ENCODE measurements at regions not wholly inside any gene's neighbourhood (a gene's known extent, or its start where the extent isn't known, plus 50 kb on each side); places are given as distances from the start of the nearest gene placed in this dataset.

DNA sequence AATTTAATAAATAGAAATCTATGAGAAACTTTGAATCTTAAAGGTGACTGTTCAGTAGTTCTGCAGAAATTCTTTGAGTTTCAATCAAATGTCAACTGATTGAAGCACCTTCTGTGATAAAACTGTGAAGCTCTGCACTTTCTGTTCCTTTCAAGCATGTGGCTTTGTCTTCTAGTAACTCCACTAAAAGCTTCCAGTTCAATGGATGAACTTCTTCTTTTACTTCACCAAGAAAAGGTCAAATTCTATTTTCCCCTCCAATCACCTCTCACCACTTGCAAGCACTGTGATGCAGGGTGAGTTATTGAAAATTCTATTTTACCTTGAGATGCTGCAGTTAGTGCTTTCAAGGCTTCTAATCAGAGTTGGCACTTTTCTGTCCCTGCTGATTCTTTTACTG lies 515.3 kb upstream of the B3GALT2 start:
- DNase-seq (ENCODE audit: low spot score) = no peak
- intact Hi-C loops (cut with DNase I) = no loop called here

DNA sequence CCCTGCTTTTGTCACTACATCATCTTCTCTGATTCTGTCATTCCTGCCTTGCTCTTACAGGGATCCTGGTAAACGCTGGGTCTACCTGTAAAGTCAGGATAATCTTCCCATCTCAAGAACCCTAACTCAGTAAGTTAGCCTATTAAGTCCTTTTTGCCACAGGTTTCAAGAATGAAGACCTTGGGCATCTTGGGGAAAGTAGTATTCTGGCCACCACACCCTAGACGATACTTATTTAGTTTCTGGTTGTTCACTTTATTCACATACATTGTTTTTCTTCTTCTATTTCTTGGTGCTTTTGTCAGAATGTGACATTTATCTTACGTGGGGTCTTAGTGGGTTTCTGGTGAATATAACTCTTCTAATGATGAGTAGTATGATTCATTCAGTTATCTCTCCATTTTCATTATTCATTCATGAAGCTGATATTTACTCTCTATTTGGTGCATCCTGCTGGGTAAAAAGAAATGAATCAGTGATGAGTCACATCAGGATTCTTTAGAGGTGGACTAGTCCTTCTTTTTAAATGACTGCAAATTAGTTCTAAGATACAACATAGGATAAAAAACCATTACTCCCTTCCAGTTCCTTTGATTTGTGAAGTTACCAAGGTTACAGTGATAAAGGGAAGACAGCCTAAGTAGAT lies 514.4 kb upstream of the B3GALT2 start:
- DNase-seq (ENCODE audit: low spot score) = no peak
- intact Hi-C loops (cut with DNase I) = no loop called here

GRCh38 chr1:193699261-193699660 lies 512.8 kb upstream of the B3GALT2 start:
- intact Hi-C loops (cut with DNase I) = no loop called here
- no peak for DNase-seq (ENCODE audit: low spot score)

DNA sequence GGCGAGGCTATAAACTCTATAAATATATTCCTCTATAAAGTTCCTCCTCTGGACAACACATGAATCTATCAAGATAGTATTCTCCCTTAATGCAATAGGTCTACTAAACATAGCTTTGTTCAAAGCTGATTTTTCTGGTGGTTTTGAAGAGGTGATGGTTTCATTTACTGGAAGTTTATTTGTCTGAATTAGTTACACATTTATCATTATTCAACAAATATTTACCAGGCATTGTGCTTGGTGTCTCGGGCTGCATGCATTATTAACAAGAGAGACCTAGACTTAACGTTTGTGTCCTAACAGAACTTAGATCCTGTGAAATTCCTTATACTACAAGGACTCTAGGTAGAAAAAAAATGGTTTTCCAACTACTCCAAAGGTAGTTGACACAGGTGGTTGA lies 511.4 kb upstream of the B3GALT2 start:
- no peak for DNase-seq (ENCODE audit: low spot score)
- intact Hi-C loops (cut with DNase I) = no loop called here

- no peak for DNase-seq (ENCODE audit: low spot score)
- intact Hi-C loops (cut with DNase I) = no loop called here
Observed at GRCh38 chr1:193697115-193697762, 510.8 kb upstream of the B3GALT2 start.

DNA sequence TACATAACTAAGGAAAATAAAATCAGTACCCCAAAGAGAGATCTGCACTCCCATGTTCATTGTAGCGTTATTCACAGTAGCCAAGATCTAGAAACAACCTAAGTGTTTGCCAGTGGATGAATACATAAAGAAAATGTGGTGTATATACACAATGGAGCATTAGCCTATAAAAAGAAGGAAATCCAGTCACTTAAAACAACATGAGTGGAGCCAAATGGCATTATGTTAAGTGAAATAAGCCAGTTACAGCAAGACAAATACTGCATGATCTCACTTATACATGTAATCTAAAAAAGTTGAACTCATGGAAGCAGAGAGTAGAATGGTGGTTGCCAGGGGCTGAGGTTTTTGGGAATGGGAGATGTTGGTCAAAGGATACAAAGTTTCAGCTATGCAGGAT lies 508.3 kb upstream of the B3GALT2 start:
- intact Hi-C loops (cut with DNase I) = no loop called here

DNA sequence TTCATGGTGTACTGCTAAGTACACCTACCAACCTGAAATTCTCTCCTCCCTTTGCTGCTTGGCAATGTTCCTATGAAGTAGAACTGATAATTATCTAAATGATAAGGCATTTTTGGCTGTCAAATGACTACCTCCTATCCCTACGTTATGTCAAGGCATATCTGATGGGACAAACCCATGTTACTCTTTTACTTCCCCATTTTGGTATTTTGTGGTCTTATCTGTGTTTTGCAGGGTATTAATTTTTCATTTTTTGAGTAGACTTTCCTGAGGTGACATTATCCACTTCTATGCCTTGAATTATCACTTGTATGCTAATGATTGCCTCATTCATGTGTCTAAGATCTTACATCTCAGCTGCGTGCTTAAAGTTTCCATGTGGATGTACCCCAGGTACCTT lies 499.6 kb upstream of the B3GALT2 start:
- DNase-seq (ENCODE audit: low spot score) = no peak

More for the DNA sequence above, 508.3 kb upstream of the B3GALT2 start:
- no peak for DNase-seq (ENCODE audit: low spot score)

GRCh38 chr1:193681422-193681821 lies 495.0 kb upstream of the B3GALT2 start:
- no peak for DNase-seq (ENCODE audit: low spot score)
- intact Hi-C loops (cut with DNase I) = no loop called here

More for the DNA sequence above, 499.6 kb upstream of the B3GALT2 start:
- intact Hi-C loops (cut with DNase I) = no loop called here

- intact Hi-C loops (cut with DNase I) = no loop called here
- no peak for DNase-seq (ENCODE audit: low spot score)
Observed at GRCh38 chr1:193680924-193681316, 494.5 kb upstream of the B3GALT2 start.

- no peak for DNase-seq (ENCODE audit: low spot score)
- intact Hi-C loops (cut with DNase I) = no loop called here
Observed at GRCh38 chr1:193680247-193680923, 494.0 kb upstream of the B3GALT2 start.

DNA sequence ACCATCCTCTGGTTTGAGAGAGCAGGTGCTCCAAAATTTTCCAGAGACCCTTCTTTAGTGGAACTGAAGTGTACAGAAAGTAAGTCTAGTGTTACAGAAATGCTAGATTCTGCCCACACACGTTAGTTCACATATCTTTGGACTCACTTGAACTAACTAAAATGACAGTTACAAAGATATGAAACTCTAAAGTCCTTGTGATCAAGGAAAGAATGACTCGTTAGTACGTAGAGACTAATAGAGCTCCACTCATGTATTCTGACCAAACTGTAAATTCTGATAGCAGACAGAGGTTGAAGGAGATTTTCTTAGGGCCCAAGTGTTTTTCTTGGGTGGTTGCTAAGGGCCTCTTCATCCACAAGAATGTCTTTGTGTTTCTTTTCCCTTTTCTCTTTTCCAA lies 491.5 kb upstream of the B3GALT2 start:
- DNase-seq (ENCODE audit: low spot score) = no peak
- intact Hi-C loops (cut with DNase I) = loop anchor here (10.0 kb wide), 1 partner anchor 493 kb away; the partner anchor contains the start of gene B3GALT2

DNA sequence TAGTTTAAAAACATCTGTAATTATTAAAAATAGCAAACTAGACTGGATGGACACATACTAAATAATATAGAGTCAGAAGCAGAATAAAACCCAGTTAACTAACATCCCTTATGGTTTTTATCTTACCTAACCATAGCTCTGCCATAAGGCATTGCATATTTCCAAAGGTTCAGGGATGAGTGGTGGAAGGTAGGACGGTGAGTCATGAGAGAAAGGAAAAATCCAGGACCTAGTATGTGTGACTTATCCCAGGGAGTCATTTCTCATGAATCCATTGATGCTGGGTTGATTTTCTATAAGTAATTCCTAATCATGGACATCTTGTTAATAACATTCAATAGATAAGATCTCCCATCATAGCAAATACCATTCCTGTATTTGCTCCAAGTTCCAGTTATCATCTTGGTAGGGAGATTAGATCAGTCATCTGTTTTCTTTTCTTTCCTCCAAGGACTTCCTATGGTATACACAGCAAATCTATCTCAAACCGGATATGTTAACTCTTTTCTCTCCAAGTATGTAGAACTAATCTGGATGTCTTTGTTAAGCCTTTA lies 490.7 kb upstream of the B3GALT2 start:
- intact Hi-C loops (cut with DNase I) = loop anchor here (10.0 kb wide), 1 partner anchor 492 kb away; the partner anchor contains the start of gene B3GALT2
- DNase-seq (ENCODE audit: low spot score) = no peak

DNA sequence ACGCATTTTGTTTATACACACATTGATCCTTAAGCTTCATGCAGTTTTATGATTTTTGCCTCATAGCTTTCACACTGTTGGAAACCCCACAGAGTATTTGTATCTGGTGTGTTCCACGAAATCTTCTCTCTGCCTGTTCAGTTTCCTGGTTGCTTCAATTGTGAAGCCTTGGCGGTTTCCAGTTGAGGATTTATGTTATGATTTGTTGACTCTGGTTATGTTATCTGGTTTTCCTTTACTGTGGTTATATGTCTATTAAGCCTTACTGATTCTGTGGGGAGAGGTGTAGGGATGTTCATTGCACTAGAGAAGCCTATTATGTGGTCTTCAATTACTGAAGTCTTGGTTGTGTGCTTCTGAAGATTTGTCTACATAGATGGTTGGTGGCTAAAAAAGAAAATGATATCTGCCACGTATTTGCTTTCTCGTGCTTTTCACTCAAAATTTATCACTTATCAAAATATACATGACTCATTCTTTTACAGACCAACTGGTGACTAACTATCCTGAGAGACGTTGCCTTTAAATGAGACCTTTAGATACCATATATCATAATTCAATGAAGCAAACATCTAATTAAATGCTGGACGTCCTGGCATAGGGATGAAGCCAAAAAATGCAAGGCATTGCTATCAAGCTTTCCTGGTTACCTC lies 488.0 kb upstream of the B3GALT2 start:
- intact Hi-C loops (cut with DNase I) = loop anchor here (10.0 kb wide), 1 partner anchor 490 kb away; the partner anchor contains the start of gene B3GALT2

DNA sequence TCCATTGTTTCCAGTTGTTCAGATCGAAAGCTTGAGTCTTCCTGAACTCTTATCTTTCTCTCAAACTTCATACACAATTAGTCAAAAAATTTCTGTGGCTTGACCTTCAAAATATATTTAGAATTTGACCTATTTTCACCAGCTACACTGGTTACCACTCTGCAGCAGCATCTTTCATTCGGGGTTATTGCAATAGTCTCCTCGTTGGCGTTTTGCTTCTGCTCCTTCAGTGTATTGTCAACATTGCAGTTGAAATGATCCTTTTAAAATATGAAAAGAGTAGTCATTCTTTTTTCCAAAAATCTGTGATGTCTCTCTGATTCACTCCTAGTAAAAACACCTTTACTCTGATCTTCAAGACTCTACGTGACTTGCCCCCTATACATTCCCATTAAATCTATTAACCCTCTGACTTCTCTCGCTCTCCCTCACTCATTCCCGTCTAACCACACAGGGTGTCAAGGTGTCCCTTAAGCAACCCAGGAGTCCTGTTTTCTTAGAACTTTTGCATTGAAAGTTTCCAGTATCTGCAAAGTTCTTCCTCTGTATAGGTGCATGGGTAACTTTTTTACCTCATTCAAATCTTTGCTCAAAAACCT lies 480.2 kb upstream of the B3GALT2 start:
- DNase-seq (ENCODE audit: low spot score) = no peak
- intact Hi-C loops (cut with DNase I) = no loop called here

More for the DNA sequence above, 488.0 kb upstream of the B3GALT2 start:
- DNase-seq (ENCODE audit: low spot score) = no peak

DNA sequence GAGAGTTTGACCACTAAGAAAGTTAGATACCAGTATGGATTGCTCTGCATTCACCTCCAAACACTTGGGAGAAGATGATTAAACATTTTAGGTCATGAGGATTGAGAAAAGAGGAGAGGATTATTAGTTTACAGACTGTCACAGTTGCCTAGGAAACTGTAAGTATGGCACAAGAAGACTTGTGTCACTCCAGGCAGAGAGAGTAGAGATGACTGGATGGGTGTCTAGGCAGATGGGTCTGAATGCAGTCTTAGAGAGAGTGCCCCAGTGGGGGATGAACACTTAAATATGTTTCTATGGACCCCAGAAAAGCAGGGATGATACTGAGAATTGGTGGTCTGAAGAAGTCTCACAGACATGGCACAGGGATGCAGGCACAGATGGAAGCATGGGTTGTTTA lies 477.6 kb upstream of the B3GALT2 start:
- intact Hi-C loops (cut with DNase I) = no loop called here
- no peak for DNase-seq (ENCODE audit: low spot score)

DNA sequence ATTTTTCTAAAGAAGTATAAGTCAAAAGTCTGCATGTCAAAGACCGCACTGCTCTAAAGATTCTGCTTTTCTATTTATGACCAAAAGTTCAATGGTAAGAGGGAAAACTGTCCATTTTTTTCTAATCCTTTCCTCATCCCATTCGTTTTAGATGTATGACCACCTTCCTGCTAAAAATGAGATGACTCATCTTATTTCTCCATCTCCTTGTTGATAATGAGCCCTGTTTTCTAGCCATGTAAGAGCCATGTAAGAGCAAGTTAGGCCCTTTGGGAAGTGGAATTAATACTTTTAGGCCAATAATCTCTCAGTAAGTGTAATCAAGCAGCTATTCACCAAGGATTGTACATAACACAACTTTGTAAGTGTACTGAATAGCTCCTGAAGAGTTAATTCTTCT lies 475.6 kb upstream of the B3GALT2 start:
- intact Hi-C loops (cut with DNase I) = no loop called here
- DNase-seq (ENCODE audit: low spot score) = no peak

DNA sequence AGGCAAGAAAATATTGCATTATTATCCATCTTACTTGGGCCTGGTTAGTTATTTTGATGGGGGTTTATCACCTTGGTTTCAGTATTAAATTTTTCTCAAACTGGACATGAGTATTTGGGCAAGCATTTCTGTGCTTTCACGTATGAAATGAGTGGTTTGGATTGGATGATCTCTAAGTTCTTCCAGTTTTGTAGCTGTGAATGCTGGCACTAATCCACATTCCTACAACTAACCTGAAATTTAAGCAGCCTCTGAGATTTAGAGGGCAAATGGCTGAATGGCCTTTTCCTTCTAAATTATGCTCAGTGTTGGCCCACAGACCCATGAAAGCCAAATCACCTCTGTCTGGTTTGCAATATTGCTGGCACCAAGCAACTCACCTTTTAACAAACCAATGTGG lies 475.0 kb upstream of the B3GALT2 start:
- DNase-seq (ENCODE audit: low spot score) = no peak
- intact Hi-C loops (cut with DNase I) = no loop called here

DNA sequence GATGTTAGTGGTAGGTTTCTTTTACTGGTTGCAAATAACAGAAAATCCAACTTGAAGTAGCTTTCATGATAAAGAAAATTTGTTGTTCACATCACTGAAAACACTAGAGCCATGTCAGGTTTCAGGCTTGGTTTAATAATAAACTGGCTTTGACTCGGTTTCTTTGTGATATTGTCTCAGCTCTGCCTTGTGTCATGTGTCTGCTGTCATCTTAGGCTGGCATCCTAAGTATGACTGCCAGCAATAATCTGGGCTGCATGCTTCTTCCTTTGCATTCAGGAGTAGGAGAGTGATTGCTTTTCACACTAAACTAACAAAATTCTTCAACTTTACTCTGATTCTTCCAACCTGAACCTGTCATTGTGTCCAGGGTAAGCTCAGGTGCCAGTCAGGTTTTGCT lies 474.0 kb upstream of the B3GALT2 start:
- no peak for DNase-seq (ENCODE audit: low spot score)
- intact Hi-C loops (cut with DNase I) = no loop called here

DNA sequence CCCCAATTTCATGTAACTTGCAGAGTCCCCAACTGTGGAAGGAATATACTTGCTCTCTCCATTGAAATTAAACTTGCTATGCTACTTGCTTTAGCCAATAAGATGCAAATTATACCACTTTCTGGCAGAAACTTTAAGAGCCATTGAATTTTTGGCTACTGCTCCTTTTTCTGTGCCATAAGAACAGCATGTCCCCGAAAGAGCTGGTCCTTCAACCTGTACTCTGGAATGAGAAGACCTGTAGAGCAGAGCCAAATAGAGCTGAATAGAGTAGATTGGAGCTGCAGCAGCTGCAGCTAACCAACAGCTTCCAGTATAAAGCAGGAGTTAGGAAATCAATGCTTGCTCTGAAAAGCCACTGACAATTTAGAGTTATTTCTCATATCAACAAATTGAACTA lies 472.3 kb upstream of the B3GALT2 start:
- no peak for DNase-seq (ENCODE audit: low spot score)
- intact Hi-C loops (cut with DNase I) = loop anchor here (5.0 kb wide), 1 partner anchor 251 kb away; no protein-coding TSS in a partner anchor

- intact Hi-C loops (cut with DNase I) = loop anchor here (5.0 kb wide), 1 partner anchor 251 kb away; no protein-coding TSS in a partner anchor
- DNase-seq (ENCODE audit: low spot score) = no peak
Observed at GRCh38 chr1:193658081-193658480, 471.7 kb upstream of the B3GALT2 start.
